OCI-LY1 (cell line): ENCODE measurements at regions not wholly inside any gene's neighbourhood (a gene's known extent, or its start where the extent isn't known, plus 50 kb on each side); places are given as distances from the start of the nearest gene placed in this dataset.

Experiments
- EZH2 ChIP-seq: fragments of 200-600 bp; sonication (generic), shearing (Covaris generic); IDR thresholded peaks from 2 replicates; pipeline ENCODE4 v1.8.0; 2017; ENCODE audit warnings: borderline replicate concordance, mixed run types, mild to moderate bottlenecking, antibody characterized with exemption, low read length, moderate library complexity, mixed read lengths
- TF ChIP-seq, protein P1 (sequence below): fragments of 200-600 bp; sonication (generic), shearing (Covaris generic); IDR thresholded peaks from 2 replicates; pipeline ENCODE4 v1.5.1; 2017; ENCODE audit warnings: mild to moderate bottlenecking, antibody characterized with exemption, low read length, moderate library complexity, mixed read lengths

DNA sequence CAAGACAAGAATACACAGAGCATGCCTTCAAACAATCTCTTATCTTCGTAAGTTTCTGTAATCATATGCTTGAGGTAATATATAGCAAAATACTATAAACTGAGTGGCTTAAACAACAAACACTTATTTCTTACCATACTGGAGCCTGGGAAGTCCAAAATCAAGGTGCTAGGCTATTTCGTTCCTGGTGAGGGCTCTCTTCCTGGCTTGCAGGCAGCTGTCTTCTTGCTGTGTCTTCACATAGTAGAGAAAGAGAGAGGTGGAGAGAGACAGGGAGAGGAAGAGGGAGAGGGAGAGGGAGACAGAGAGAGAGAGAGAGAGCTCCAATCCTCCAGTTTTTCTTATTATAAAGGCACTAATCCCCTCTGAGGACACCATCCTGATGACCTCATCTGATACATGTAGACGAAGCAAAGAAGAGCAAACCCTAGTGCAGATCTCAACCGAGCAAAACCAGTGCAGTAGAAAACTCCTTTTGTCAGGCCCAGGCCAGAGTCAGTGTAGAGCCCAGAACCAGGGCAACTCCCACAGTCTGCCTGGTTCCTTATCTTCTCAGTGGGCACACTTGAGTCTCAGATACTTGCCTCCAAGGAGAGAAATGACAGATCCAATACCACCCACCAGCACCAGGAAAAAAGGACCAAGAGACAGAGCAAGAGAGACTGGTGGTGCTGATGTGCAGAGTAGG, 297.1 kb upstream of the NCAM1 start:
- TF ChIP-seq, protein P1, sequence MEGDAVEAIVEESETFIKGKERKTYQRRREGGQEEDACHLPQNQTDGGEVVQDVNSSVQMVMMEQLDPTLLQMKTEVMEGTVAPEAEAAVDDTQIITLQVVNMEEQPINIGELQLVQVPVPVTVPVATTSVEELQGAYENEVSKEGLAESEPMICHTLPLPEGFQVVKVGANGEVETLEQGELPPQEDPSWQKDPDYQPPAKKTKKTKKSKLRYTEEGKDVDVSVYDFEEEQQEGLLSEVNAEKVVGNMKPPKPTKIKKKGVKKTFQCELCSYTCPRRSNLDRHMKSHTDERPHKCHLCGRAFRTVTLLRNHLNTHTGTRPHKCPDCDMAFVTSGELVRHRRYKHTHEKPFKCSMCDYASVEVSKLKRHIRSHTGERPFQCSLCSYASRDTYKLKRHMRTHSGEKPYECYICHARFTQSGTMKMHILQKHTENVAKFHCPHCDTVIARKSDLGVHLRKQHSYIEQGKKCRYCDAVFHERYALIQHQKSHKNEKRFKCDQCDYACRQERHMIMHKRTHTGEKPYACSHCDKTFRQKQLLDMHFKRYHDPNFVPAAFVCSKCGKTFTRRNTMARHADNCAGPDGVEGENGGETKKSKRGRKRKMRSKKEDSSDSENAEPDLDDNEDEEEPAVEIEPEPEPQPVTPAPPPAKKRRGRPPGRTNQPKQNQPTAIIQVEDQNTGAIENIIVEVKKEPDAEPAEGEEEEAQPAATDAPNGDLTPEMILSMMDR = no peak
- no peak for TF ChIP-seq EZH2
